GM20000 (cell line): ENCODE measurements at regions not wholly inside any gene's neighbourhood (a gene's known extent, or its start where the extent isn't known, plus 50 kb on each side); places are given as distances from the start of the nearest gene placed in this dataset.
"Not testable (repeated sequence)": the region's sequence is repeated elsewhere in the genome, so short reads cannot be mapped to it uniquely, and the experiment has no call there.

ENCODE experiments used
- DNase-seq: peaks from one replicate; pipeline ENCODE4 v3.0.0; 2012; ENCODE audit warnings: low spot score
- CTCF ChIP-seq: IDR thresholded peaks from 2 replicates; pipeline ENCODE4 v1.5.1; 2012; ENCODE audit warnings: mild to moderate bottlenecking, control low read depth; ENCODE audit errors: extremely low read depth, missing control alignments

- DNase-seq = no peak
- TF ChIP-seq CTCF = no peak
These were observed 163.5 kb upstream of the TOP1 start for GRCh38 chr20:40865095-40865494.

GRCh38 chr20:40866056-40866455, 162.6 kb upstream of the TOP1 start:
- no peak for TF ChIP-seq CTCF
- DNase-seq = no peak

- no peak for TF ChIP-seq CTCF
- no peak for DNase-seq
These were observed 159.9 kb upstream of the TOP1 start for GRCh38 chr20:40868551-40869217.

- no peak for TF ChIP-seq CTCF
- DNase-seq = no peak
These were observed 159.1 kb upstream of the TOP1 start for GRCh38 chr20:40869218-40870147.

GRCh38 chr20:40875116-40876085, 153.2 kb upstream of the TOP1 start:
- TF ChIP-seq CTCF = no peak
- no peak for DNase-seq

GRCh38 chr20:40878099-40878498, 150.5 kb upstream of the TOP1 start:
- DNase-seq = not testable (repeated sequence)

- no peak for TF ChIP-seq CTCF
These were observed 148.4 kb upstream of the TOP1 start for GRCh38 chr20:40880063-40880728.

More at GRCh38 chr20:40880063-40880728, 148.4 kb upstream of the TOP1 start:
- no peak for DNase-seq
